ENCODE measurements at regions not wholly inside any gene's neighbourhood (a gene's known extent, or its start where the extent isn't known, plus 50 kb on each side); places are given as distances from the start of the nearest gene placed in this dataset.

- no peak for DNase-seq
- H3K27ac Mint-ChIP-seq = no peak overlapping the region
- POLR2A ChIA-PET = no interaction called here
- no peaks in the 10 kb centered on the region for H3K9me3 Mint-ChIP-seq
- no peaks in the 10 kb centered on the region for H3K27me3 Mint-ChIP-seq
- no peaks in the 10 kb centered on the region for H3K4me1 Mint-ChIP-seq
- H3K4me3 Mint-ChIP-seq = no peak overlapping the region
- CTCF ChIA-PET = no interaction called here
- H3K36me3 Mint-ChIP-seq (ENCODE audit: low read depth) = no peaks in the 10 kb centered on the region
Measured at GRCh38 chr4:149296503-149296902, 519.1 kb downstream of the IQCM start.

- DNase-seq = no peak
- H3K36me3 Mint-ChIP-seq (ENCODE audit: low read depth) = no peaks in the 10 kb centered on the region
- CTCF ChIA-PET = no interaction called here
- H3K9me3 Mint-ChIP-seq = no peaks in the 10 kb centered on the region
- H3K4me1 Mint-ChIP-seq = no peaks in the 10 kb centered on the region
- no peak overlapping the region for H3K4me3 Mint-ChIP-seq
- POLR2A ChIA-PET = no interaction called here
- H3K27me3 Mint-ChIP-seq = no peaks in the 10 kb centered on the region
- no peak overlapping the region for H3K27ac Mint-ChIP-seq
Measured at GRCh38 chr4:149296084-149296483, 519.6 kb downstream of the IQCM start.

GRCh38 chr4:149294601-149295000, 521.0 kb downstream of the IQCM start:
- no peaks in the 10 kb centered on the region for H3K4me1 Mint-ChIP-seq

GRCh38 chr4:149293046-149293649, 522.5 kb downstream of the IQCM start:
- Mint-ChIP-seq H3K4me1 (no peaks in the 10 kb centered on the region), H3K27me3 (no peaks in the 10 kb centered on the region), H3K27ac (no peak overlapping the region), H3K36me3 (ENCODE audit: low read depth) (no peaks in the 10 kb centered on the region), H3K9me3 (no peaks in the 10 kb centered on the region), H3K4me3 (no peak overlapping the region)
- CTCF ChIA-PET = no interaction called here
- POLR2A ChIA-PET = no interaction called here
- DNase-seq = no peak

More at GRCh38 chr4:149294601-149295000, 521.0 kb downstream of the IQCM start:
- Mint-ChIP-seq H3K36me3 (ENCODE audit: low read depth) (no peaks in the 10 kb centered on the region), H3K27ac (no peak overlapping the region), H3K4me3 (no peak overlapping the region), H3K9me3 (no peaks in the 10 kb centered on the region), H3K27me3 (no peaks in the 10 kb centered on the region)
- ChIA-PET POLR2A (no interaction called here), CTCF (interaction anchor here (1.2 kb wide), 1 partner anchor 40 kb away, joined by 3 read pairs; no protein-coding TSS in a partner anchor)
- DNase-seq = no peak

GRCh38 chr4:149292425-149293007, 523.1 kb downstream of the IQCM start:
- no peak overlapping the region for H3K27ac Mint-ChIP-seq
- POLR2A ChIA-PET = no interaction called here
- no peaks in the 10 kb centered on the region for H3K9me3 Mint-ChIP-seq
- H3K4me3 Mint-ChIP-seq = no peak overlapping the region
- H3K4me1 Mint-ChIP-seq = no peaks in the 10 kb centered on the region
- CTCF ChIA-PET = no interaction called here
- no peaks in the 10 kb centered on the region for H3K27me3 Mint-ChIP-seq
- no peaks in the 10 kb centered on the region for H3K36me3 Mint-ChIP-seq (ENCODE audit: low read depth)
- DNase-seq = no peak

GRCh38 chr4:149291463-149291862, 524.2 kb downstream of the IQCM start:
- Mint-ChIP-seq H3K27me3 (no peaks in the 10 kb centered on the region), H3K4me3 (no peak overlapping the region), H3K36me3 (ENCODE audit: low read depth) (no peaks in the 10 kb centered on the region), H3K27ac (no peak overlapping the region), H3K9me3 (no peaks in the 10 kb centered on the region), H3K4me1 (no peaks in the 10 kb centered on the region)
- no peak for DNase-seq
- ChIA-PET CTCF (no interaction called here), POLR2A (no interaction called here)

- H3K4me3 Mint-ChIP-seq = no peak overlapping the region
- no peaks in the 10 kb centered on the region for H3K36me3 Mint-ChIP-seq (ENCODE audit: low read depth)
- no peak for DNase-seq
- no peaks in the 10 kb centered on the region for H3K9me3 Mint-ChIP-seq
- CTCF ChIA-PET = no interaction called here
- no peak overlapping the region for H3K27ac Mint-ChIP-seq
- POLR2A ChIA-PET = no interaction called here
- no peaks in the 10 kb centered on the region for H3K4me1 Mint-ChIP-seq
- H3K27me3 Mint-ChIP-seq = no peaks in the 10 kb centered on the region
Measured at GRCh38 chr4:149280806-149281205, 534.8 kb downstream of the IQCM start.

GRCh38 chr4:149279776-149280175, 535.9 kb downstream of the IQCM start:
- Mint-ChIP-seq H3K4me1 (no peaks in the 10 kb centered on the region), H3K9me3 (no peaks in the 10 kb centered on the region), H3K36me3 (ENCODE audit: low read depth) (no peaks in the 10 kb centered on the region), H3K27ac (no peak overlapping the region), H3K4me3 (no peak overlapping the region), H3K27me3 (no peaks in the 10 kb centered on the region)
- POLR2A ChIA-PET = no interaction called here
- no peak for DNase-seq
- CTCF ChIA-PET = no interaction called here

GRCh38 chr4:149279331-149279730, 536.3 kb downstream of the IQCM start:
- Mint-ChIP-seq H3K27me3 (no peaks in the 10 kb centered on the region), H3K4me3 (no peak overlapping the region), H3K36me3 (ENCODE audit: low read depth) (no peaks in the 10 kb centered on the region), H3K4me1 (no peaks in the 10 kb centered on the region), H3K27ac (no peak overlapping the region), H3K9me3 (no peaks in the 10 kb centered on the region)
- POLR2A ChIA-PET = no interaction called here
- CTCF ChIA-PET = no interaction called here
- DNase-seq = no peak

GRCh38 chr4:149277705-149278104, 537.9 kb downstream of the IQCM start:
- Mint-ChIP-seq H3K4me3 (no peak overlapping the region), H3K9me3 (no peaks in the 10 kb centered on the region), H3K4me1 (no peaks in the 10 kb centered on the region), H3K27me3 (no peaks in the 10 kb centered on the region), H3K27ac (no peak overlapping the region), H3K36me3 (ENCODE audit: low read depth) (no peaks in the 10 kb centered on the region)
- ChIA-PET POLR2A (no interaction called here), CTCF (no interaction called here)
- DNase-seq = no peak

GRCh38 chr4:149269835-149270234, 545.8 kb downstream of the IQCM start:
- H3K4me3 Mint-ChIP-seq = no peak overlapping the region
- H3K27me3 Mint-ChIP-seq = no peaks in the 10 kb centered on the region
- ChIA-PET POLR2A (no interaction called here), CTCF (no interaction called here)
- no peaks in the 10 kb centered on the region for H3K36me3 Mint-ChIP-seq (ENCODE audit: low read depth)
- no peaks in the 10 kb centered on the region for H3K4me1 Mint-ChIP-seq
- H3K9me3 Mint-ChIP-seq = no peaks in the 10 kb centered on the region
- no peak overlapping the region for H3K27ac Mint-ChIP-seq
- DNase-seq = no peak

GRCh38 chr4:149266301-149266700, 549.3 kb downstream of the IQCM start:
- no peaks in the 10 kb centered on the region for H3K36me3 Mint-ChIP-seq (ENCODE audit: low read depth)
- CTCF ChIA-PET = no interaction called here
- no peak overlapping the region for H3K27ac Mint-ChIP-seq
- no peak overlapping the region for H3K4me3 Mint-ChIP-seq
- no peaks in the 10 kb centered on the region for H3K9me3 Mint-ChIP-seq
- POLR2A ChIA-PET = no interaction called here
- no peaks in the 10 kb centered on the region for H3K27me3 Mint-ChIP-seq
- DNase-seq = no peak
- H3K4me1 Mint-ChIP-seq = no peaks in the 10 kb centered on the region

GRCh38 chr4:149265645-149266044, 550.0 kb downstream of the IQCM start:
- Mint-ChIP-seq H3K36me3 (ENCODE audit: low read depth) (no peaks in the 10 kb centered on the region), H3K9me3 (no peaks in the 10 kb centered on the region), H3K27ac (no peak overlapping the region), H3K4me1 (no peaks in the 10 kb centered on the region), H3K27me3 (no peaks in the 10 kb centered on the region), H3K4me3 (no peak overlapping the region)
- POLR2A ChIA-PET = no interaction called here
- DNase-seq = no peak
- CTCF ChIA-PET = no interaction called here

- ChIA-PET POLR2A (no interaction called here), CTCF (interaction anchor here (1.3 kb wide), 1 partner anchor 19 kb away, joined by 3 read pairs; no protein-coding TSS in a partner anchor)
- no peaks in the 10 kb centered on the region for H3K36me3 Mint-ChIP-seq (ENCODE audit: low read depth)
- H3K27me3 Mint-ChIP-seq = no peaks in the 10 kb centered on the region
- H3K9me3 Mint-ChIP-seq = no peaks in the 10 kb centered on the region
- peak; percentile 18 for DNase-seq
- H3K4me1 Mint-ChIP-seq = no peaks in the 10 kb centered on the region
- H3K4me3 Mint-ChIP-seq = no peak overlapping the region
- no peak overlapping the region for H3K27ac Mint-ChIP-seq
Measured at GRCh38 chr4:149264093-149264733, 551.4 kb downstream of the IQCM start.
